PFSK-1 (cell line): ENCODE measurements at regions not wholly inside any gene's neighbourhood (a gene's known extent, or its start where the extent isn't known, plus 50 kb on each side); places are given as distances from the start of the nearest gene placed in this dataset.

Experiments
- FOXP2 ChIP-seq: optimal IDR thresholded peaks from 2 replicates; pipeline ENCODE3; 2011; ENCODE audit warnings: borderline replicate concordance, control low read depth, inconsistent platforms; ENCODE audit not compliant: insufficient read depth; ENCODE audit errors: extremely low read length, extremely low read depth
- POLR2AphosphoS5 ChIP-seq: IDR thresholded peaks from 2 replicates; pipeline ENCODE4 v1.6.1; 2012; ENCODE audit warnings: low read depth, mild to moderate bottlenecking, control low read depth, low read length, moderate library complexity
- SIN3A ChIP-seq: IDR thresholded peaks from 2 replicates; pipeline ENCODE4 v1.6.1; 2012; ENCODE audit warnings: mild to moderate bottlenecking, low read length, moderate library complexity, borderline replicate concordance; ENCODE audit not compliant: insufficient read depth
- TAF1 ChIP-seq: IDR thresholded peaks from 2 replicates; pipeline ENCODE4 v1.6.1; 2012; ENCODE audit warnings: low read length, control low read depth, borderline replicate concordance; ENCODE audit not compliant: insufficient read depth
- TF ChIP-seq, protein P1 (sequence below), 2 experiments: IDR thresholded peaks; 2 replicates each; pipeline versions ENCODE4 v1.6.1 to v1.8.0; 2011 to 2012; ENCODE audit warnings: low read depth in 2 of 2, low read length in 2 of 2, control low read depth in 1 of 2, inconsistent platforms in 1 of 2, mild to moderate bottlenecking in 1 of 2, moderate library complexity in 1 of 2; ENCODE audit not compliant: insufficient read depth in 1 of 2

DNA sequence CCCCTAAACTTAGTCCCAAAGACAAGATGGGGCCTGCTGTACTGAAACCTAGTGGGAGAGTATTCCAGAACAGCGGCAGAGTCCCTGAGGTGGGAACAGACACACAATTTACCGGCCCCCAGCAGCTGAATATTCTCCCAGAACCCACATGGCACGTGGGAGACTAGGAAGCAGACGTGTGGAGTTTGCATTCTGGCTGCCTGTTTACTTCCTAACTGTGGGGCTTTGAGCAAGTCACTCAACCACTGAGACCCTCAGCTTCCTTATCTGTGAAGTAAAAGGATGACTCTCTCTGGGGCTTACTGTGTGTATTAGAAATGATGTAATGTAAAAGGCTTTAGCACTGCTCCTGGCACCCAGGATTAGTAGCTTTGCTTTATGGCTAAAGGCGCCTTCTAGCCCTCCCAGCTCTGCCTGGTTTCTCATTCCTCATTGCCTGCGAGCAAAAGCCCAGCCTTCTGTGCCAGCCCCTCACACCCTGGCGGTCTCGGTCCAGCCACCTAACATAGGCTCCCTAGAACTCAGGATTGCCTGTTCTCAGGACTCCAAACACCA lies 353.1 kb downstream of the CDC5L start:
- TF ChIP-seq SIN3A (no peak), TAF1 (no peak), FOXP2 (no peak), POLR2AphosphoS5 (no peak)
- TF ChIP-seq, protein P1, sequence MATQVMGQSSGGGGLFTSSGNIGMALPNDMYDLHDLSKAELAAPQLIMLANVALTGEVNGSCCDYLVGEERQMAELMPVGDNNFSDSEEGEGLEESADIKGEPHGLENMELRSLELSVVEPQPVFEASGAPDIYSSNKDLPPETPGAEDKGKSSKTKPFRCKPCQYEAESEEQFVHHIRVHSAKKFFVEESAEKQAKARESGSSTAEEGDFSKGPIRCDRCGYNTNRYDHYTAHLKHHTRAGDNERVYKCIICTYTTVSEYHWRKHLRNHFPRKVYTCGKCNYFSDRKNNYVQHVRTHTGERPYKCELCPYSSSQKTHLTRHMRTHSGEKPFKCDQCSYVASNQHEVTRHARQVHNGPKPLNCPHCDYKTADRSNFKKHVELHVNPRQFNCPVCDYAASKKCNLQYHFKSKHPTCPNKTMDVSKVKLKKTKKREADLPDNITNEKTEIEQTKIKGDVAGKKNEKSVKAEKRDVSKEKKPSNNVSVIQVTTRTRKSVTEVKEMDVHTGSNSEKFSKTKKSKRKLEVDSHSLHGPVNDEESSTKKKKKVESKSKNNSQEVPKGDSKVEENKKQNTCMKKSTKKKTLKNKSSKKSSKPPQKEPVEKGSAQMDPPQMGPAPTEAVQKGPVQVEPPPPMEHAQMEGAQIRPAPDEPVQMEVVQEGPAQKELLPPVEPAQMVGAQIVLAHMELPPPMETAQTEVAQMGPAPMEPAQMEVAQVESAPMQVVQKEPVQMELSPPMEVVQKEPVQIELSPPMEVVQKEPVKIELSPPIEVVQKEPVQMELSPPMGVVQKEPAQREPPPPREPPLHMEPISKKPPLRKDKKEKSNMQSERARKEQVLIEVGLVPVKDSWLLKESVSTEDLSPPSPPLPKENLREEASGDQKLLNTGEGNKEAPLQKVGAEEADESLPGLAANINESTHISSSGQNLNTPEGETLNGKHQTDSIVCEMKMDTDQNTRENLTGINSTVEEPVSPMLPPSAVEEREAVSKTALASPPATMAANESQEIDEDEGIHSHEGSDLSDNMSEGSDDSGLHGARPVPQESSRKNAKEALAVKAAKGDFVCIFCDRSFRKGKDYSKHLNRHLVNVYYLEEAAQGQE (IDR thresholded peaks at IDR 0.05; ENCODE audit: insufficient read depth in 1 of 2, low read depth in 2 of 2, low read length in 2 of 2) = no peak

DNA sequence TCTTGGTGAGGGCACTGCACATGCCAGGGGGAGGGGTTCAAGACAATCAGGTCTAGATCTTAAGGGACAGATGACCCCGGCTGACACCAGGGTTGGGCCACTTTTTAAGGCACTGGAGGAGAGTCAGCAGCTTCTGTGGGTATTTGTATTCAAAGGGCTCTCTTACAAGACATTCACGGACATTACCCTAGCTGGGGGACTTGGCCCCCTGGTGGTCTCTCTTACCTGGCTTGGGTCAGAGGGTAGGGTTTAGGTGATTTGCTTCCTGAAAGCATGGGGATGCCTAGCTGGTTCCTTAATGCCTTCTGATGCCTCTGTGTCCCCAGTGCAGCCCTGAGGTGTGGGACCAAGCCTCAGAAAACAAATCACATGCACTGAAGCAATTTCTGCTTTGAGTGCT lies 354.7 kb downstream of the CDC5L start:
- TF ChIP-seq, protein P1 (IDR thresholded peaks at IDR 0.05; ENCODE audit: insufficient read depth in 1 of 2, low read depth in 2 of 2, low read length in 2 of 2) = no peak
- no peak for TF ChIP-seq SIN3A
- no peak for TF ChIP-seq TAF1
- no peak for TF ChIP-seq FOXP2
- no peak for TF ChIP-seq POLR2AphosphoS5

DNA sequence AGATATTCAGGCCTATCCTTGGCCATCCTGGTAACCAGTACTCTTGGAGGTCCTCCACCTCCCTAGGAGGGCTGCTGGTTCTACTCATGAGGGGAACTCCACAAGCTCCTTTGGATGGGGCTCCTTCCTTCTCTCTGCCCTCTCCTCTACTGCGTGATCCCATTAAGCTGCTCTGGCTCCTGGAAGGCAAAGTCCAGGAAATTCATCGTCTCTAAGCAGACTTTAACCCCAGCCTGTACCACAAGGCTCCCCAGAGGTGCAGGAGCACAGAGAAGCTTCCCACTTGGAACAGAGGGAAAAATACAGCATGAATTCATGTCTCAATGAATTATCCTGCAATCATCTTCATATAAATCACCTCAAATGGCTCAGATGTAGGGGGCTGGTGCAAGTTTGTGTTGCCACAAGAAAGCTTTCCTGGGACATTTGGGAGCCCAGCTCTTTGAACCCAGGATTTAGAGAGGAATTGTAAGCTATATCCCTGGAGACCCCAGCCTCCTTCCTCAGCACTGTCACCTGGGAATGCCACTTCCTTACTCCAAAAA lies 355.4 kb downstream of the CDC5L start:
- TF ChIP-seq POLR2AphosphoS5 = no peak
- no peak for TF ChIP-seq SIN3A
- TF ChIP-seq, protein P1 (IDR thresholded peaks at IDR 0.05; ENCODE audit: insufficient read depth in 1 of 2, low read depth in 2 of 2, low read length in 2 of 2) = no peak
- no peak for TF ChIP-seq TAF1
- no peak for TF ChIP-seq FOXP2

DNA sequence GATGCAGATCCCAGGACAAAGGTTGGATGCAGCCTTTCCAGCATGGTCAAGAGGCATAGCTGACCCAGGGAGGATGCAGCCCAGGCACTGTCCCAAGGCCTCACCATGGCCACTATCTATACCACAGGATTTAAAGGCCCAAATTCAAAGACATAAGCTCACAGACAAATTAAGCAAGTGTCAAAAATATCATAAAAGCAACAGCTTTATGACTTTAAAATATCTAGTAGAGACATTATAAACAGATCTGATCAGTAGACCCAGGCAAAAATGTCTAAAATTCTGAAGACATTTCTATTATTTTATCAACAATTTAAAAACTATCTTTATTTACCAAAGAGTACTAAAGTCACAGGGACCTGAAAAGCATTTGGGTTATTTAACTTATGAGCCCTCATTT lies 373.5 kb downstream of the CDC5L start:
- TF ChIP-seq TAF1 (no peak), SIN3A (no peak), POLR2AphosphoS5 (no peak), FOXP2 (no peak)
- TF ChIP-seq, protein P1 (IDR thresholded peaks at IDR 0.05; ENCODE audit: insufficient read depth in 1 of 2, low read depth in 2 of 2, low read length in 2 of 2) = no peak

DNA sequence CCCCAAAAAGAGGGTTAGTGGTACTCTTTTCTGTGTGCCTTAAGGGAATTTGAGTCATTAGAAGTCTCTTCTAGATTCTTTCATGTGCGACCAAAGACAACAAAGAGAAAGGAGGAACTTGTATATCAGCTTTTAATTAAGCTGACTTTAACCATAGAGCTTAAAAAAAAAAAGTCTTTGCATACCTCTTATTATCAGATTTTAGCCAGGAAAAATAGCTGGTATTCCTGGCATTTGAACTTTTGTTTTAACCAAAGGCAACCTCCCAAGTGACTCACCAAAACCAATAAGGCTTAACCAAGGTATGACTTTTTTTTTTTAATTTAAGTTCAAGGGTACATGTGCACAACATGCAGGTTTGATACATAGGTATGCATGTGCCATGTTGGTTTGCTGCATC lies 375.0 kb downstream of the CDC5L start:
- no peak for TF ChIP-seq TAF1
- no peak for TF ChIP-seq POLR2AphosphoS5
